Mucosa of rectum (tissue), 2 donors: ENCODE measurements at regions not wholly inside any gene's neighbourhood (a gene's known extent, or its start where the extent isn't known, plus 50 kb on each side); places are given as distances from the start of the nearest gene placed in this dataset.

ENCODE experiments used
- H3K27ac ChIP-seq, 2 donors: one replicate each; pipeline ENCODE4 v1.7.0; 2013; ENCODE audit warnings: inconsistent platforms in 2 of 2, low read depth in 2 of 2, low read length in 2 of 2
- H3K27me3 ChIP-seq, 2 donors: one replicate each; pipeline ENCODE4 v1.7.0; 2013; ENCODE audit warnings: low read length in 2 of 2; ENCODE audit not compliant: control insufficient read depth in 2 of 2, insufficient read depth in 2 of 2
- H3K36me3 ChIP-seq, 2 donors: one replicate each; pipeline ENCODE4 v1.7.0; 2013; ENCODE audit warnings: low read length in 2 of 2; ENCODE audit not compliant: control insufficient read depth in 2 of 2, insufficient read depth in 2 of 2
- H3K4me1 ChIP-seq, 2 donors: one replicate each; pipeline ENCODE4 v1.7.0; 2013; ENCODE audit warnings: low read length in 2 of 2, mild to moderate bottlenecking in 1 of 2; ENCODE audit not compliant: control insufficient read depth in 2 of 2, insufficient read depth in 2 of 2
- H3K4me3 ChIP-seq, 2 donors: one replicate each; pipeline ENCODE4 v1.7.0; 2013; ENCODE audit warnings: low read length in 2 of 2
- H3K9ac ChIP-seq, 2 donors: one replicate each; pipeline ENCODE4 v1.7.0; 2013; ENCODE audit warnings: low read length in 2 of 2, low read depth in 1 of 2, mild to moderate bottlenecking in 1 of 2
- H3K9me3 ChIP-seq, 2 donors: one replicate each; pipeline ENCODE4 v1.7.0; 2013; ENCODE audit warnings: low read length in 2 of 2; ENCODE audit not compliant: control insufficient read depth in 2 of 2
- donor health status: healthy.
- donor health status: Normal muscosa, but diverticular disease.

DNA sequence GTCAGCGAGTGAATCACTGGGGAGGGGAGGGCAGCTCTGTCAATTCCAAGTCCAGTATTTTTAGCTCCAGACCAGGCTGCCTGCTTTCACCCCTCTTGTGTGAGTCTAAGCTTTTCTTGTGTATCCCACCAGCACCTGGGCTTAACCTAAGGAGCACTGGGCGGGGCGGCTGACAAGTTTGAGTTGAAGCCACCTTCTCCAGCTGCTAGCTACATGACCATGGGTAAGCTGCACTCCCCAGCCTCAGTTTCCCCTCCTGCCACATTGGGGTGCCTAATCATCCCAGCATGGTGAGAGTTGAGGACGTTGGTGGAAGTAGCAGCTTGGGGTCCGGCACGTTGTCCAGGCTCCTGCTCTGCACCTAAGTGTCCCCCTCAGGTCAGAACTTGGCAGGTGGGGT lies 89.8 kb upstream of the PCBD1 start:
- H3K27me3 ChIP-seq = no peaks in the 10 kb centered on the region
- no peak overlapping the region for H3K27ac ChIP-seq
- peaks cover 2 to 3% of the 10 kb centered on the region in 2 donors for H3K4me1 ChIP-seq
- no peak overlapping the region for H3K9ac ChIP-seq
- H3K4me3 ChIP-seq = no peak overlapping the region
- H3K9me3 ChIP-seq = no peaks in the 10 kb centered on the region
- H3K36me3 ChIP-seq = no peaks in the 10 kb centered on the region

DNA sequence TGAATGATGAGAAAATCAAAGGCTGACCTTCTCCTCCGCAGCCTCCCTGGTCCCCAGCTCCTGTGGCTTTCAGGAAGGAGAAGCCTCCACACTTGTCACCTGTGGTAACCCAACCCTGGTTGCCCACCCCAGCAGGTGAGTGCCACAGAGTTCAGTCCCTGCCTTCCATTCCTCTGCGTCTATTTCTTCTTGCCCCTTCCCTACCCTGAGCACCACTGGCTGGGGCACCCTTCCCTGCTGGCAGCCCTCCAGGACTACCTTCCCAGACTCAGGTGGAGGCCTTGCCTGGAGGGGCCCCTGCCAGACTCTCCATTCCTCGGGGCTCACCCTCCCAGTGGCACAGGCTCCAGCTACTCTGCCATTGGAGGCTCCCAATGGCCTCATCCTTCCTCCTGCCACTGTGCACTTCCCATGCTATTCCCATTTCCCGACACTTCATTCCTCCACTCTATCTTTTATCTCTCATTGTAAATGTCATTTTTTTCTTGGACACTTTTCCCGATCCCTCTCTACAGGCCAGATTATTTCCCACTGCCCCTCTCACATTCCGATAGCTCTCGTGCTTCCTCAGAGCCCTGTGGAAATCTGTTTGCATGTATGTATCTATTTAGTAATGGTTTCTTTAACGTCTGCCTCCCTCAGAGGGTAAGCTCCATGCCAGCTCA lies 90.6 kb upstream of the PCBD1 start:
- Histone ChIP-seq H3K27ac (no peak overlapping the region), H3K4me3 (no peak overlapping the region), H3K4me1 (peaks cover 2 to 3% of the 10 kb centered on the region in 2 donors)

DNA sequence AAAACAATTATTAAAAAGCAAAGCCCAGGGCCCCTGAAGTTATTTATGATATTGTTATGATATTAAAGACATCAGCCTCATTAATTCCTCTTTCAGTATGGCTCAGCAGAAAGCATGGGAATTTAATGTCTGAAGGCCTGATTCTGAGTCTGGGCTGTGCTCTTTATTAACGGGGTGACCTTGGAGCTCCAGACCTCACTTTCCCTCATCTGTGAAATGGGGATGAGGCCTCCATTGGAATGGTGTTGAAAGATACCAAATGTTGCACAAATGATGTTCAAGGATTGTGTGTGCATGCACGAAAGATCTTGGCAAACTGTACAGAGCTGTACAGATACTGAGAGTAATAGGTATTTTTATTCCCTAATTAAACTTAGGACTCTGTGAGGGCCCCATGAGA lies 92.3 kb upstream of the PCBD1 start:
- H3K27ac ChIP-seq = no peak overlapping the region
- H3K9ac ChIP-seq = no peak overlapping the region
- no peaks in the 10 kb centered on the region for H3K36me3 ChIP-seq
- no peak overlapping the region for H3K4me3 ChIP-seq
- no peaks in the 10 kb centered on the region for H3K27me3 ChIP-seq
- peaks cover 2 to 3% of the 10 kb centered on the region in 2 donors for H3K4me1 ChIP-seq
- H3K9me3 ChIP-seq = no peaks in the 10 kb centered on the region

More for the DNA sequence above, 90.6 kb upstream of the PCBD1 start:
- Histone ChIP-seq H3K9me3 (no peaks in the 10 kb centered on the region), H3K9ac (no peak overlapping the region), H3K27me3 (no peaks in the 10 kb centered on the region), H3K36me3 (no peaks in the 10 kb centered on the region)

DNA sequence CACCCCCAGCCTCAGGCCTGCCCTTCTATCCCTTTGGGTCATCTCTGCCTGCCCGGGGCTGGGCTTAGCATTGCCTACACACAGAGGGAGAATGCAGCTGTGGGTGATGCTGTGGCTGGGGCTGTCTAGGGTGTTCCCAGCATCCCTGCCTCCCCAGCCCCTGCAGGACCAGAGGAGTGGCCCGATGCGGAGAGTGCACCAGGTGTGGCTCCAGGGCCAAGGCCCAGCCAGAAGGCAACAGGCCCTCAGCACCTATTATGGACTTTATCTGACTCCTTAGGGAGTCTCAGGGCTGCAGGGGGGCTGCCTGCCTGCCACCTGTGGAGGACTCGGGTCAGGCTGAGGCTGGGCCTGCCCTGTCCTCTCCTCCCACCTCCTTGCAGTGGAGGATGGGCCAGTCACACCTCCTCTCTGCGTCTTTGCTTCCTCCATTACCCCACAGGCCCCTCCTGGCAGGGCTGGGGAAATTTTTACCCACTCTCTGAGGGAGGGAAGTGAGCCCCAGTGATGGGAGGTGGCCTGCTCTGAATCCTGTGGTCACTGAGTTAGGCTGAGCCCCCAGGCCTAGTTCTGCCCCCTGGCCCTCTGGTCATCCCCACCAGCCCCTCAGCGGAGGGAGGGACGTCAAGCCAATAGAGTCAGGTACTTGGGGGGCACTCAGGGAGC lies 92.9 kb upstream of the PCBD1 start:
- no peak overlapping the region for H3K27ac ChIP-seq
- H3K9ac ChIP-seq = no peak overlapping the region
- no peaks in the 10 kb centered on the region for H3K36me3 ChIP-seq
- no peaks in the 10 kb centered on the region for H3K27me3 ChIP-seq
- no peaks in the 10 kb centered on the region for H3K9me3 ChIP-seq
- no peak overlapping the region for H3K4me3 ChIP-seq
- H3K4me1 ChIP-seq = peaks cover 2 to 3% of the 10 kb centered on the region in 2 donors

DNA sequence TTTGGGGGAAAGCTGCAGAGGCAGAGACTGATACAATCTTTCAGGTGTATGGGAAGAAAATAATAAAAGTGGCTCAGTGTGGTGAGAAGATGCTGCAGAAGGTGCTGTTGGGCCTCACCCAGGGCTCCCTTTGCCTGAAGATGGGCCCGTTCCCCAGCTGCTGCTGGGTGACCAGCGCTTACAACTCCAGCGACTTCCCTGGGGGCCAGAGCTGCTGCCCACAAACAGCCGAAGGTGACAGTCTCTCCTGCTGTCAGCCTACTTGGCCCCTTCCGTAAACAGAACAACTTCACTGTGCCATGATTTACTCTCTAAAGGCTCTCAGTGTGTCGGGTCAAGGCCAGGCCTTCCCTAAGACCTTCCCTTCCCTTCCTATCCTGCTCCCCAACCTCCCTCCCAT lies 93.6 kb upstream of the PCBD1 start:
- no peaks in the 10 kb centered on the region for H3K27me3 ChIP-seq
- no peaks in the 10 kb centered on the region for H3K9me3 ChIP-seq
- H3K27ac ChIP-seq = peak overlapping the region in 1 of 2 donors; percentile 23
- peaks cover 2 to 3% of the 10 kb centered on the region in 2 donors for H3K4me1 ChIP-seq
- H3K9ac ChIP-seq = no peak overlapping the region
- H3K4me3 ChIP-seq = no peak overlapping the region
- H3K36me3 ChIP-seq = no peaks in the 10 kb centered on the region

DNA sequence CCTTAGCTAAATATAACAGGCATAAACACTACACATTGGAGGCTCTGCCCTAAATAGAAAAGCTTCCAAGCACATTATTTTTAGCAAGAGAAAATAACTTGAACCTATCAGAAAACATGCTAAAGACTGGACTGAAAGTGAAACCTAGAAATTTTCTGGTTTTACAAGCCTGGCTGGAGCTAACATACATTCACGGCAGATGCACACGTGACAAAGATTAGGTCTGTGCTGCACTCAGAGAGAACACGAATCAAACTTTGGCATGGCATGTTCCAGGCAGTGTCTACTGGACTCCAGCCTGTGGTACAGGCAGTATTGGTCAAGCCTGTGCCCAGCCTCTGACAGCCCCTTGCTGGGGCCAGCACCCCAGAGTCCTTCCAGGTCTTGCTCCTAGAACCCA lies 94.1 kb upstream of the PCBD1 start:
- no peak overlapping the region for H3K9ac ChIP-seq
- no peaks in the 10 kb centered on the region for H3K36me3 ChIP-seq
- H3K27ac ChIP-seq = peak overlapping the region in 1 of 2 donors; percentile 23
- H3K4me3 ChIP-seq = no peak overlapping the region
- no peaks in the 10 kb centered on the region for H3K9me3 ChIP-seq
- H3K27me3 ChIP-seq = no peaks in the 10 kb centered on the region
- peaks cover 2 to 3% of the 10 kb centered on the region in 2 donors for H3K4me1 ChIP-seq

DNA sequence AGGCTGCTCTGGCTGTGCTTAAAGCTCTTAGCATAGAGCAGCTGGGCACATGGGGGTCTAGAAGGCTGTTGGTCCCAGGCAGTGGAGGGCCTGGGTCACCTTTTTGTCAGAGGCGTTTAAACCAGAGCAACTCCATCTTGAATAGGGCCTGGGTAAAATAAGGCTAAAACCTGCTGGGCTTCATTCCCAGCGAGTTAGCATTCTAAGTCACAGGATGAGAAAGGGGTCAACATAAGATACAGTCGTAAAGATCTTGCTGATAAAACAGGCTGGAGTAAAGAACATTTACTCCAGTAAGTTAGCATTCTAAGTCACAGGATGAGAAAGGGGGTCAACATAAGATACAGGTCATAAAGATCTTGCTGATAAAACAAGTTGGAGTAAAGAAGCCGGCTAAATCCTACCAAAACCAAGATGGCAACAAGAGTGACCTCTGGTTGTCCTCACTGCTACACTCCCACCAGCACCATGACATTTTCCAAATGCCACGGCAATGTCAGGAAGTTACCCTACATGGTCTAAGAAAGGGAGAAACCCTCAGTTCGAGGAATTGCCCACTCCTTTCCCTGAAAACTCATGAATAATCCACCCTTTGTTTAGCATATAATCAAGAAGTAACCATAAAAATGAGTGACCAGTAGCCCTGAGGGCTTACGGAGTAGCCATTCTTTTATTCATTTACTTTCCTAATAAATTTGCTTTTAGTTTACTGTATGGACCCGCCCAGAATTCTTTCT lies 96.8 kb upstream of the PCBD1 start:
- H3K27me3 ChIP-seq = no peaks in the 10 kb centered on the region
- peak overlapping the region in 1 of 2 donors; percentile 50 for H3K27ac ChIP-seq
- H3K9me3 ChIP-seq = no peaks in the 10 kb centered on the region
- no peak overlapping the region for H3K9ac ChIP-seq
- H3K36me3 ChIP-seq = no peaks in the 10 kb centered on the region
- H3K4me1 ChIP-seq = peaks cover 2 to 3% of the 10 kb centered on the region in 2 donors
- H3K4me3 ChIP-seq = no peak overlapping the region

DNA sequence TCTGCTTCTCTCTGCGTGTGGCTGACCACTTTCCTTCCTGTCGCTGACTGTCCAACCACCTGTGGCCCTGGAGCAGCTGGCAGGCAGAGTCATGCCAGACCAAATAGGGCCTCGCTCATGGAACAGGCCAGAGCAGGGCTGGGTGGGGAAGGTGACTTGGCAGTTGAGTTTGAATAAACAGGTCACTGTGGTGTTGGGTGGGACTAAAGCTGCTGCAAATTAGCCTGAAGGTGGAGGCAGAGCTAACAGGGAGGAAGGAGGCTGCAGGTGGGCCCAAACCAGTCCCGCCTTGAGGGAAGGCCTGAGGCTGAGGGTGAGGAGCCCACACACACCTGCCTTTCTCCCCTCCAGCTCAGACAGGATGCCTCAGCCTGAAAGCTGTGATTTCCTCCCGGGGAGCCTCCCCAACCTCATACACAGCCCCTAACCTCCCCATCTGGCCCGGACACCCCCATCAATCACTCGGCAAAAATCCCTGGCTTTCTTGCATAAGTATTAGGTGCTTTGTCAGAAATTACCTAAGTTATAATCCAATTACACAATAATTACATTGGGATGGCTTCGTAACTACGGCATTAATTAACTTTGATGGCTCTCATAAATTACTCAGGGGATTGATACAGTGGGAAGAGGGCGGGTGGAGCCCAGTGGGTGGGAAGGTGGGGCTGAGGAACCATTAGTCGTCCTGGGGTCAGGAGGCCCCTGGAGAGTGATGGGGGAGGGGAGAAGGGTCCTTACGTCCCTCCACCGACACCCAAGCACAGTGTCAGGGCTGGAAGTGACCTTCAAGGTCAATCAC lies 97.7 kb upstream of the PCBD1 start:
- Histone ChIP-seq H3K9me3 (no peaks in the 10 kb centered on the region), H3K4me1 (peaks cover 2 to 3% of the 10 kb centered on the region in 2 donors), H3K9ac (no peak overlapping the region), H3K36me3 (no peaks in the 10 kb centered on the region), H3K27me3 (no peaks in the 10 kb centered on the region), H3K4me3 (no peak overlapping the region), H3K27ac (peak overlapping the region; percentile 13 to 56)

DNA sequence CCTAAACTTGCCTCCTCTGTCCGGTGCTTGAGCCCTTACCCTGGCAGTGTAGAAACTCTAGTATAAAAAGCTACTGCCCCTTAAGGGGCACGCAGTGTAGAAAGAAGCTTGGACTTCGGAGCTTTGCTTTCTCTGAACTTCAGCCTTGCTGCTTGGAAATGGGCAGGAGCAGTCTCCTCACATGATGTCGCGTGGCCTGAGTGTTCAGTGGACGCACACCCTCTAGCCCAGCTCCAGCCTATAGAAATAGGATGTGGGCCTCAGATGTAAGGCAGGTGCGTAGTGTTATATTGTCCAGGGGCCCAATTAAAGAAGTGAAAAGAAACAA lies 98.2 kb upstream of the PCBD1 start:
- no peak overlapping the region for H3K9ac ChIP-seq
- no peaks in the 10 kb centered on the region for H3K9me3 ChIP-seq
- no peaks in the 10 kb centered on the region for H3K27me3 ChIP-seq
- no peaks in the 10 kb centered on the region for H3K36me3 ChIP-seq
- H3K4me3 ChIP-seq = no peak overlapping the region
- peaks cover 2 to 3% of the 10 kb centered on the region in 2 donors for H3K4me1 ChIP-seq
- no peak overlapping the region for H3K27ac ChIP-seq
